GM18858 (cell line): ENCODE measurements at regions not wholly inside any gene's neighbourhood (a gene's known extent, or its start where the extent isn't known, plus 50 kb on each side); places are given as distances from the start of the nearest gene placed in this dataset.

ENCODE experiments used
- ATAC-seq: cut with Tn5 transposase; IDR thresholded peaks from one replicate; pipeline ENCODE4 v1.9.1; 2021; ENCODE audit not compliant: unreplicated experiment

DNA sequence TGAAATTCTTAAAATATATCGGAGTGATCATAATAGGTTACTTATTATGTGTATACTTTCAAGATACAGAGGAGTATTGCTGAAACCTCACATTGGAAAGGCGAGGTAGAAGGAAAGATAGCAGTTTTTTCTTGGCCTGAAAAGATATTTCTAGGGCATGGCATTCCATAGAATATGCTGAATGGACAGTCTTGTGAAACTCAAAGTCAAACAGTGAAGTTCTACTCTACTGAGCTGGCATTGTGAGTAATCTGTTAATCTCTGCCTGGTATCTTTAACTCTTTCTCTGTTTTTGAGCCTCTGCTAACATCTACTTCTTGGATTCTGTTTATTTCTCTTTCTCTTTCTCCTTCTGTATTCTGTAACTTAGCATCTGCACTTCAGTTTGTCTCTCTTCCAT, 176.3 kb upstream of the ZBTB20 start:
- ATAC-seq: no peak

DNA sequence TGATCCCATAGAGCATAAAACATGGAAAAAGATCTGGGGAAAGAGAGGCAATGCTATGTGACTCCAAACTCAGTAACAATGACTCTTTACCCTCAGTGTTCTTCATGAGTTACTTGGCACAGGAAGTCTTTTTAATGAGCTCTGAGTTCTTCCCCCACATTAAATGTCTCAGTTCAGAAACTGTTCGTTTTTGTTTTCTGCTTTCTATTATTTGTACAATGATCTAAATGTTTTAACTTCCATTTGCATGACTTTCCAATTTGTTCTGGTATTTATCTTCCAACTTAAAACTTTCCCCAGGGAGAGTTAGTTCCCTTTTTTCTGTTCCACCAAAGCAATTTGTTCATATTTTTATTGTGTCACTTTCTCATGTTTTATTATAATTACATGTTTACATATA, 177.0 kb upstream of the ZBTB20 start:
- no peak for ATAC-seq

DNA sequence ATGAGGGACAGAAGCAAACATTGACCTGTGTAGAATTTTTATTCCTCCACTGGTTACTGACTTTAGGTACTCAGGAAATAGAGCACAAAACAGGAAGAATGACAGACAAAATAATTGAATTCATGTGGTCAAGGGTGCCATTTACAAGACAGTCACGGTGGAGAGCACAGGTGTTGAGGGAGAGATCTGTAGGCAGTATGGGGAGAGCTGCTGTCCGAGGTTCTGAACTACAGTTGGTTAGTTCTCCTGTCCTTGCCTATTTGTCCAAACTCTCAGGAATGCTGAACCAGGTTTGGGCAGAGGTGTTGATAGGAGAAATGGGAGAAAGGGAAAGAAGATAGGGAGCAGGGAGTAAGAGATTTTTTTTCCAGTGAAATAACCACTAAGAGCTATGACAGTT, 178.5 kb upstream of the ZBTB20 start:
- ATAC-seq: no peak

DNA sequence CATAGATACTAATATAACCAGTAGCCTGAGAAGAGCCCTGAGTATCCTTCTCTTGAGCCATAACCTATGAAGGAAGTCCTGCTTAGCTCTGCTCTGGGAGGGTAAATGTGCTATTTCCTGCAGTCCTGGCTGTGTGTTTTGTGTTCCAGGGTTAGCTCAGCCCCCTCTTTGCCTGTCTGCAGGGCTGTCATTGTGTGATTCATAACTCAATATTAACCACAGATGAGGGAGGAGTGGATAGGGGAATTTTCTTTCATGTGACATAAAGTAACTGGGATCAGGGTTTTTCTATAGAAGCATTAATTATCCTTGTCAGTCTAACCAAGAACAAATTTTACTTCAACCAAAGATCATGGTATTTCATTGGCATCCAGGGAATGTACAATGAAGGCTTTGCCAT, 183.3 kb upstream of the ZBTB20 start:
- ATAC-seq: no peak

DNA sequence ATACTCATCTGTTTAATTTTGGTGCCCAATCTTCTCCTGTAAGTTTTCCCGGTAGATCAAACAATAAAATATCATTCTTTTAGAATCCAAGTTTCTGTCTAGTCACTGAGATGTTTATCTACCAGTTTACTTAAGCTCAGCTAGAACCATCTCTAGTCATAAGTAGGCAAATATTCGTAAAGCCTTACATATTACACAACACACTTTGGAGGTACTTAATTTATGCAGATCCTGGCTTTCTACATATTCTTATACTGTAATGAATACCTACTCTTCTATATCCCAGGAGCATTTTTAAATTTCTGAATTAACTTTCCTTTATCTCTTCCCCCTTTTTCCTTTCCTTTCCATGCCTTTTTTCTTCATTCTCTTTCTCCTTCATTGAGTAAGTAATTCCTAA, 185.9 kb upstream of the ZBTB20 start:
- no peak for ATAC-seq

DNA sequence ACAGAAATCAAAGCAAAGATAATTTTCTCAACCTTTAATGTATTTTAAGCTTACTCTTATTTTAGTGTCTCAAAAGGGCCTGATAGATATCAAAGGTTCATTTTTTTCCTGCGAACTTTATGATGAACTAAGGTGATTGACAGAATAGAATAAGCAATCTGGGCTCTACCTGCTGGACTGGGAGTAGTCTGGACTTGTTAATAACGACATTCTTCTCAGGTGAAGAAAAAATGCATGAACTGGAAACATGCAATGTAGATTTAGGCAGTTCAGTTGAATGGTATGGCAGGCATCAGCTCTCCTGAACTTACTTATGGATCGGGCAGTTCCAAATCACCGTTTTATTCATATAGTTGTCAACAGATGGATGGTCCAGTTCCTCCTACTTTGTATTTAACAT, 189.7 kb upstream of the ZBTB20 start:
- ATAC-seq: no peak

DNA sequence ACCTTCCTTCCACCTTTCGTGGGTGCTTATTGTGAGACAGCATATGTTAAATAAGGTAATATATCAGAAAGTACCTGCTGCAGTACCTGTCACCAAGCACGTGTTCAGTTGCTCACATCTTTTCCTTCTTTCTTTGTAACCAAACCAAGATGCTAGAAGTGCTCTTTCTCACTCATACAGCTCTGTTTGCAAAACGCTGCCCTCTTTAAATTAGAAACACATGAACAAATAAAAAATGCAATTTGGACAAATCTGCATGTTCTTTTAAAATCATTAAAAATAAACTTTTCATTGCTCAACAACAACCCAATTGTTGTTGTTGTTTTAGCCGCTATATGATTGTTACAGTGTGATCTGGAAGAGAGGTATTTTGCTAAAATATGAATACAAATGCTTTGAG, 193.5 kb upstream of the ZBTB20 start:
- no peak for ATAC-seq

DNA sequence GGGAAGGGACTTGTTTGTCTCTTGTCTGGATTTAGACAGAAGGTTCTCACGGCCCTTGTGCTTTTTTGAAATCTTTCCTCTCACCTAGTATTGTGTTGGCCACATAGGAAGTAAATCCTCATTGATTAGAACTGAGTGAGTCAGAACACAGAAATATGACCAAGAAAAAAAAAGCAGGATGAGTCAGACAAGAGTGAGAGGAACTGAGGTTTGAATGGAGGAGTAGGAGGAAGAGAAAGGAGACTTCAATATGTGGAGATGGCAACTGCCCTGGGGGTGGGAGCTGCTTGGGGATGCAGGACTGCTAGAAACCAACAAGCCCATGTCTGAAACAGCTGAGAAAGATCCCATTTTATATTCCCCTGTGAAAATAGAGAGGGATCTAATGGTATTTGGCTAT, 194.1 kb upstream of the ZBTB20 start:
- no peak for ATAC-seq

DNA sequence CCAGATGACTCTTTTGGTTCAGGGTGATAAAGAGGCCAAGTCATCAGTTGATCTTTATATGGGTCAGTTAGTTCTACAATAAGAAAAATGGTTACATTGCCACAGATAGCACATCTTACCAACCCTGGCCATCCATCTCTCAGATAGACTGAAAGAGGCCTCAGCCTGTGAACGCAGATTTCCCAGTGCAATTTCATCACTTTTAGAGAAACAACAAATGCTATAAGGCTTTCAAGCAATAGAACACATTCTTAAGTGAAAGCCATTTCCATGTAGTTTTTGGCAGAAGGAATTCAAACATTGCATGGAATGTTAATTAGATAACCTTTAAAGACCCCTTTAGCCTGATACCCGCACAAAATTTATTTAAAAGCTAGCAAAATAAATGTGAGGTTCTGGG, 200.6 kb upstream of the ZBTB20 start:
- no peak for ATAC-seq

DNA sequence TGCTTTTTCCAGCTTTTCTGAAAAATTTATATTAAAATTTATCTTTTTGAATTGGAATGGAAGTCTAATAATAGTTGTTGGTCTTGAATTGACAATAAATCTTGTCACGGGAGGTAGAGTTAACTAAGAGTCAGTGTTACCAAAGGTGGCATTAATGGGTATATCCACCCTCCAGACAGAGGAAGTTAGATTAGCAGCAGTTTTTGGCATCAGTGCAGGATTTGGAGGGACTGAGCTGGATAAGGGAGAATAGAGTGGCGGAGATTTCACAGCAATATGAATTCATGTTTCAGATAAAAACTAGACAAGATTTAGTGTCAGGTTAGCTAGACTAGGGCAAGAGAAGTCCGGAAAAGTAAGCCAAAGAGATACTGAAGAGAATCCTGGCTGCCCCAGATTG, 201.3 kb upstream of the ZBTB20 start:
- ATAC-seq: no peak

DNA sequence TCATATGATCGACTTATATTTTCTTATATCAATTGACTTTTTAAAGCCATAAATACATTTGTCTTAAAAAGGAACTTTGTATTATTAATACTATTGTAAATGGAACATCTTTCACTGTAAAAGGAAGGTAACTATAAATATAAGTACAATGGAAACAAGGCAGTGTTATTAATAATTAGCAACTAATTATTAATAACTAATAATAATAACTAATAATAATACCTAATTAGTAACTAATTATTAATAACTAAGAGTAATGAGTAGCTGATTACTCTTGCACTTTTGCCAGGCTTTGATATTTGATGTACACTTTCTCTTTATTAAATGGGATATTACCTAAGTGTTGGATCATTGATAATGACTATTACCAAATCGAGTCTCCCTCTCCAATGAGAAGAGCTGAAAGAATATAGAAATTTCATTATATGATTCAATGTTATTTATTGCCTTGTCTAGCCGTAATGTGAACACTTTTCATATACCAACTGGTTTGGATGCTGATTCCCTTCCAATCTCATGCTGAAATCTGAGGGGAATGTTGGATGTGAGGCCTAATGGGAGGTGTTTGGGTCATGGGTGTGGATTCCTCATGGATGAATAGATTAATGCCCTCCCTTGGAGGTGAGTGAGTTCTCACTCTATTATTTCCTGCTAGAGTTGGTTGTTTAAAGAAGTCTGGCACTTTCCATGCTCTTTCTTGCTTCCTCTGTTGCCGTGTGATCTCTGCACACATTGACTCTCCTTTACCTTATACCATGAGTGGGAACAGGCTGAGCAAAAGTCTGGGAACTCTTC, 202.1 kb upstream of the ZBTB20 start:
- ATAC-seq: no peak

DNA sequence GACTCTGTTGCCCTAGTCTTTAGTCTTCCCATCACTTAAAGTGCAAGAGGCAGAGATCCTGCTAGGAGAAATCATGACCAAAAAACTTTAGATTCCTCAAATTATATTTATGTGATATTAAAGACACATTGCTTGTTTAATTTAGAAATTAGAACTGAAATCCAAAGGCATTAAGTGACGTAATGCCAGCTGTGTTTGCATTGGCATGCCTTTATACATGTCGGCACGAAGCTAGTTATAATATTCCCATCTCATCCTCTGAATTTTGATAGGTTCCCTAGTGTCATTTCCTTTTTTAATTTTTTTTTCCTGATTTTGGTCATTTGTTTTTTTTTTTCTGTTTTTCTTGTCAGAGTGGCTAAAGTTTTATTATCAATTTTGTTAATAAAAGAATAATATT, 203.5 kb upstream of the ZBTB20 start:
- ATAC-seq: no peak

DNA sequence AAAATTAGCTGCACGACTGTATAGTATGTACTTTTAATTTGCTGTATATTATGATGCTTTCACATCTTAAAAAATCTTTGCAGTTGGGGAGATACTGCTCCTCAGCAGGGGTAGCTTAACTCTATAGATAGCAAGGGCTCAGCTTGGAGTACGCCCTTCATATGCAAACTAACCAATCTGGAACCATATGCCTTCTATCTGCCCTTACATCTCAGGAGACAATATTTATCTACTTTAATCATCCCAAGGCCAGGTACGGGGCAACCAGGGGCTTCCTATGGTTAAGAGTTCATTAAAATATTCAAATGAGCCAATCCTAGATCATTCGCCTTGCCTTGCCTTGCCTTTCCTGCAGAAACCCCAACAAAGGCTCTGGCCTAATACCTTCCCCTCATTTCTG, 204.1 kb upstream of the ZBTB20 start:
- no peak for ATAC-seq

DNA sequence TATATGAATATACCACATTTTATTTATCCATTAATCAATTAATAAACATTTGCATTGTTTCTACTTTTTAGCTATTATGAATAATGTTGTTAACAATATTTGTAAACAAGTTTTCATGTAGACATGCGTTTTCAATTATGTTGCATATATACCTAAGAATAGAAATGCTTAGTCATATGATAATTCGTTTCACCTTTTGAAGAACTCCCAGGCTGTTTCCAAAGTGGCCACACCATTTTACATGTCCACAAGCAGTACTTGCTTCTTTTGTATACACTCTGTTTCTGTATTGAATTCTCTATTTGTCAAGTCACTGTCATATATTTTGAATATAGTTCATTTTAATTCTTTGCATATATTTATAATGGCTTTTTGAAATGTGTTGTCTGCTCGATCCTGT, 206.9 kb upstream of the ZBTB20 start:
- ATAC-seq: no peak

DNA sequence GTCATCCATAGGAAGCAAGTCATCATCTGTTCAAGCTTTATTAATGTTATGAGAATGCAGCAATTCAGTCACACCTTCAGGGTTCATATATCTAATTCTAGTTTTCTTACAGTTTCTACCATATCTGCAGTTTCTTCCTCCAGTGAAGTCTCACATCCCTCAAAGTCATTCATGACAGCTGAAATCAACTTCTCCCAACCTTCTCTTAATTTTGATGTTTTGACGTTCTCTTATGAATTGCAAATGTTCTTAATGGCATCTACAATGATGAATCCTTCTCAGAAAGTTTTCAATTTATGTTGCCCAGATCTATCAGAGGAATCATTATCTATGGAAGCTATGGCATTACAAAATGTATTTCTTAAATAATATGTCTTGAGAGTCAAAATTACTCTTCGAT, 210.4 kb upstream of the ZBTB20 start:
- no peak for ATAC-seq

DNA sequence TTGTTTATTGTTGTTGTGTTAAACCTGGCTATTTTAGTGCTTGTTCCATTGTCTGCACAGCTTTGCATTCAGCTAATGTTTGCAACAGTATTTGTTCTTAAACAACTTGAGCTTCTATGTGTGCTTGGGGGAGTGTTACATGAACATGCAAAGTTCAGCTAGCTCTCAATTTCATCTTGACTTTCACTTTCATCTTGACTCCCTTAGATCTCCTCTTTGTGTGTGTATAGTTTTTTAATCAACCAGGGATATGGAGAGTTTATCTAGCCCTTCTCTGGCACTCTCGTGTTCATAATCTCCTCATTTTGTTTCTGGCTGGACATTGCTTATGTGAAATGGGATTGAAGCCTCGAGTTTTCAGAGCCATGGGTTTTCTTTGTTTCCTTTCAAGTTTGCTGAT, 212.4 kb upstream of the ZBTB20 start:
- ATAC-seq: peak; percentile 98

DNA sequence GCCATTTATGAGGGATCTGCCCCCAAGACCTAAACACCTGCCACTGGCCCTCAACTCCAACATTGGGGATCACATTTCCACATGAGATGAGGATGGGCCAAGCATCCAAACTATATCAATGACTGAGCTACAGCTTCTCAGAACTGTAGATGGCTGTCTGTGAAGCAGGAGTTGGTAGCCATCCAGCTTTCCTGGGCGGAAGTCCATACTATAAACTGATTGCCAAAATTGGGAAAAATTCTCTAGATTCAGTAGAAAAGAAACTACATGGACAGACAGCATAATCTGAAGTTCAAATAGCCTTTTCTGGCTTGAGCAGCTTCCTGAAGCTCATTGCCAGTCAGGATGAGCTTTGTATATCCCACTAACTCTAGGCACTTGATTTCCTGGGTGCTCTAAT, 214.7 kb upstream of the ZBTB20 start:
- no peak for ATAC-seq

DNA sequence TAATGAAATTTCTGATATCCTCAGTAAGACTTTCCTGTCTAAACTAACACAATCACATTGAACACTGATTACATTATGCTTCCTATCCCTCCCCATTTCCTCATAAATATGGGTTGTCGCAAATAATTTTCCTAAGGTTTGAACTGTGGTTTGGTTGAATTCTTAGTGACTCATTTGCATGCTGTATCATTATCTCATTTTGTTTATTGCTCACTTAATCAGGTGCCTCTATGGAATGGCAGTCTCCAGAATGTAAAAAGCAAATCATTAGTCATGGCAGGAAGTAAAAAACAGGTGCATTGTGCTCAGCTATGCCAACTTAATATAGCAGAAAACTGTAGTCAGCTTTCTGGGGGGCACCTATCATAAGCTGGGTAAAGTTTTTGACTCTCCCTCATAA, 216.0 kb upstream of the ZBTB20 start:
- no peak for ATAC-seq

DNA sequence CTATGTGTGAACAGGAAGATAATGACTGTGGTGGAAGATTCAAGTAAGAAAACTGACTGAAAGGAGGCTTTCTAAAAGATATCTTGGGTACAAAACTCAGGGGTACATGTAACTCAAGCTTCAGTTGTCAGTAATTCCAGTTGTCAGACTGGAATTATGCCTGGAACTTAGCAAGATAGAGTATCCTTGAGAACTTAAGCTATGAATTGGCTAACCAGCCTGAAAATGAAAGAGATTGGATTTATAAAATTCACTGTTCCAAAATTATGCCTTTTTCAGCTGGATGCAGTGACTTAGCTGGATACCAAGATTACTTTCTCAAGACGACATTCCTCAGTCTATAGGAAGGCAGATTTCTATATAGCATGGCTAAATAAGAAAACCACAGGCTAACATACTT, 221.9 kb upstream of the ZBTB20 start:
- no peak for ATAC-seq

DNA sequence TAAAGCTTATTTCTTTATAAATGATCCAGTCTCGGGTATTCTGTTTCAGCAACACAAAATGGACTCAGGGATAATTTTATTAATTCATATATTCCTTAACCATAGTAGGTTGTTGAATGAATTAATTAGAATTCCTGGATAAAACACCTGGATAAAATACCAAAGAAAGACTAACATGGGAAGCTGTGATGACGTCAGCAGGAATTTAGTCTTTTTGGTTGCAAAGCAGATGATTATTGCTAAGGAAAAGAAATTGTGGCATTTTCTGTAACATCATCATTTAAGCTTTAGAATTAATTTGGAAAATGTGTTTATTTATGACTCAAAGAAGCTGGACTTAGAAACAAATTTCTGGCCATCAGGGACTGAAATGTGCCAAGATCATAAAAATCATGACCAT, 228.3 kb upstream of the ZBTB20 start:
- ATAC-seq: no peak

DNA sequence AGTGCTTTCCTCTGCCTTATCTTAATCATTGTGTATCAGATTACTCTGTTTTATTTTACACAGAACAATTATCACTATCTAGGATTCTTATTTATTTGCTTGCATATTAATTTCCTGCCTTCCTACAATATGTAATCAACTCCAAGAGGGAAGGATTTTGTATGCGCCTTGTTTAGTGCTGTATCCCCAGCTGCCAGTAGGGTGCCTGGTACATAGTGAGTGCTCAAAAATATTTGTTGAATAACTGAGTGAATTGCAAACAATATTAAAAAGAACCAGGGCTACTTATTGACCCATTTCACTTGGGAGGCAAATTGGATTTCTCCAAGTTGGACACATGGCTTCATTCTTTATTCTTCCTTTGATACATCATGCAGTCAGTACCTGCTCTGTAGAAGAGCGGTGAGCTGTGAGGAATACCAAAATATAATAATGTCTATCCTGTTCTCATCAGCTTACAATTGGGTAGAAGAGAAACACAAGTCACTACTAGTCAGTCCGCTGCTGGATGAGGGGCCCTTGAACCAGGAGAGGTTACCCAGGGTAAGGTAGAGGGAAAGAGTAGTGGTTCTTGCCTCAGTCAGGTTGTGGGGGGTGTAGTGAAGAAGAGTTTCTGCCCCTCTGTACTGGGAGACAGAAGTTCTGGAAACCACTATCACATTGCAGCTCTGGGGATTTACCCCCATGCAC, 233.9 kb upstream of the ZBTB20 start:
- ATAC-seq: no peak

DNA sequence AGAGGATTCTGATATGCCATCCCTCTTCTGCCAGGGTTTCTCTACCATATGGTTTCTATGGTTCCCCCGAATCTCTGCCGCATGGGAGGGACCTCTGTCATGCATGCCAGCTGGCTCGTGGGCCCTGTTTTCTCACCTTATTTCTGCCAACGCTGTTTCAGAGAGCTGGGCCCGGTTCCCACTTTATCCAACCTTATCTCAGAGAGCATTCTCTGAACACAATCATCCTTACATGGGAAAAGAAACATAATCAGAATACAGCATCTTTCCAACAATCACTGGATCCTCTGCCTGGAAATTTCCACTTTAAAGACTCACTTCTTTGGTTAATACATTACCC, 234.5 kb upstream of the ZBTB20 start:
- ATAC-seq: no peak

DNA sequence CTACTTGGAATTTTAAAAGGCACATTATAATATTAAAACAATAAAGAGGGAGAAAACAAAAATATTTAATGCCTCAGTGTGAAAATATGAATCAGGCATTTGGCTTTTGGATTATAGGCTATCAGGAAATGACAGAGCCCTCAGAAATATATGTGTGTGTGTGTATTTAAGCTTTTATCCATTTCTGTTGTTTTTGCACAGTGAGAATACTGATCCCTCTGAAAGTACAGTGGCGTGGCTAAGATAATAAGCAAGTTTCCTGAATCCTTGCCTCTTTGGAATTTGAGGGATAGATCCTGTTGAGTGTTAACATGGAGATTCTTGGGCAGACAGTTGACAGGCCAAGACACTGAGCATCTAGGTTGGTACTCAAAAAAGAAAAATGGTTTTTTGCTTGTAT, 234.8 kb upstream of the ZBTB20 start:
- no peak for ATAC-seq
